ENCODE measurements at regions not wholly inside any gene's neighbourhood (a gene's known extent, or its start where the extent isn't known, plus 50 kb on each side); places are given as distances from the start of the nearest gene placed in this dataset.

DNA sequence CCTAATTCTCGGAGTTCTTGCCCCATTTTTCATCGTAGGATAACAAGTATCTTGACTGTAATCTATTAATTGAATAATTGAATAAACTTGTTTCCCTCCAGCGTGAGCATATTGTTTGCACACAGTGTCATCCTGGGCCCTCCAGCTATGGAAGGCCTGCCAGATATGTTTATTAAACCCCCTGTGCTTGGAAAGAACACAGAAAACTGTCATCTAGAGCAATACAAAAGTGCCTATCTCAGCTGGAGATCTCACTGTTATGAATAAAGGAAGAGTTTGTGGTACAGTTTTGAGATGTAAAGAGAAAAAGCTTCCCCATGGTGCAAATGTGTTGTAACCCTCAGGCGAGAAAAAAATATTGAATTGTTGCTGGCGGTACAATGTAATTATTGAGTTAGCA, 405.9 kb downstream of the SOX2 start:
- TF ChIP-seq, protein P1, sequence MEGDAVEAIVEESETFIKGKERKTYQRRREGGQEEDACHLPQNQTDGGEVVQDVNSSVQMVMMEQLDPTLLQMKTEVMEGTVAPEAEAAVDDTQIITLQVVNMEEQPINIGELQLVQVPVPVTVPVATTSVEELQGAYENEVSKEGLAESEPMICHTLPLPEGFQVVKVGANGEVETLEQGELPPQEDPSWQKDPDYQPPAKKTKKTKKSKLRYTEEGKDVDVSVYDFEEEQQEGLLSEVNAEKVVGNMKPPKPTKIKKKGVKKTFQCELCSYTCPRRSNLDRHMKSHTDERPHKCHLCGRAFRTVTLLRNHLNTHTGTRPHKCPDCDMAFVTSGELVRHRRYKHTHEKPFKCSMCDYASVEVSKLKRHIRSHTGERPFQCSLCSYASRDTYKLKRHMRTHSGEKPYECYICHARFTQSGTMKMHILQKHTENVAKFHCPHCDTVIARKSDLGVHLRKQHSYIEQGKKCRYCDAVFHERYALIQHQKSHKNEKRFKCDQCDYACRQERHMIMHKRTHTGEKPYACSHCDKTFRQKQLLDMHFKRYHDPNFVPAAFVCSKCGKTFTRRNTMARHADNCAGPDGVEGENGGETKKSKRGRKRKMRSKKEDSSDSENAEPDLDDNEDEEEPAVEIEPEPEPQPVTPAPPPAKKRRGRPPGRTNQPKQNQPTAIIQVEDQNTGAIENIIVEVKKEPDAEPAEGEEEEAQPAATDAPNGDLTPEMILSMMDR (IDR thresholded peaks at IDR 0.05), result no peak
- TF ChIP-seq POLR2A (IDR thresholded peaks at IDR 0.05), result no peak
- Histone ChIP-seq H3K9me3 (no peaks in the 10 kb centered on the region), H3K4me3 (no peak overlapping the region), H3K27me3 (no peaks in the 10 kb centered on the region), H3K36me3 (ENCODE audit: low read depth, missing control alignments) (no peaks in the 10 kb centered on the region), H3K27ac (no peak overlapping the region), H3K4me1 (no peaks in the 10 kb centered on the region)
- intact Hi-C loops (cut with DNase I; ENCODE audit: low total_unique reads), result no loop called here
- no peak for DNase-seq
- WGBS, 2 donors, result 91 to 95% methylated on average over 5 of the region's 5 CpGs

DNA sequence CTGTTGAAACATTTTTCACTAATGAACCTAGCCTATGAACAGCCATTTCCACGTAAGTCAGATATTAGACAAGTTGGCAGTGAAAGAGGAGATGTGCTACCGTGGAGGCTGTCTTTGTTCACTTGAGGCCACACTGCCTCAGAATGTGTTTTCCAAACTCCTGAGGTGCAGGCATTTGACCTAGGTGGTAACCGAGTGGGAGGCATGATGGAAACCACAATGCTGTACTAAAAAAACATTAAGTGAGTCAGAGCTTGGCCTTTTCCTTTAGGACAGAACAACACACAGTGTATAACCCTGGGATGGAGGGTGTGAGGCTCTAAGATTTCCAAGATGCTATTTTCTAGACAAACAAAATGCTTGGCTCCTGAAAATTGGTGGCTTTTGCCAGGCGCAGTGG, 406.3 kb downstream of the SOX2 start:
- intact Hi-C loops (cut with DNase I; ENCODE audit: low total_unique reads), result no loop called here
- Histone ChIP-seq H3K36me3 (ENCODE audit: low read depth, missing control alignments) (no peaks in the 10 kb centered on the region), H3K27ac (no peak overlapping the region), H3K27me3 (no peaks in the 10 kb centered on the region), H3K4me3 (no peak overlapping the region), H3K4me1 (no peaks in the 10 kb centered on the region), H3K9me3 (no peaks in the 10 kb centered on the region)
- no peak for TF ChIP-seq POLR2A (IDR thresholded peaks at IDR 0.05)
- TF ChIP-seq, protein P1 (IDR thresholded peaks at IDR 0.05), result no peak
- WGBS, 2 donors, result 81 to 82% methylated on average over 4 of the region's 4 CpGs
- no peak for DNase-seq

DNA sequence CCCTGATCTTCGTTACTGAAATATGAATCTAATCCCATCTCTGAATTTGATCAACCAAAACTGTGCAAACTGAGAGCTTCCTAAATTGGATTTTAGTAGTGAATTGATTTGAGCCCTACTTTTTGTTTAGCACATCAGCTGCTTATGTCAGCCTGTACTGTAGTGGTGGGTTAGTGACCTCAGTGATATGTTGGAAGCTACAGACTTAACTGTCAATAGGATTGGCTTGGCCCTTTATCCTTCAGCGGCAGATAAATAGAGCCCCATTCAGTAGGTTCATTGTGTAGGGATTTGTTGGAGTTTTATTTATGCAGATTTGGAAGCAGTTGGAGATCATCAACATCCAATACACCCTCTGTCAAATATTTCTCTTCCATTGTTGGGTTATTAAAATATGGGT, 409.7 kb downstream of the SOX2 start:
- Histone ChIP-seq H3K4me3 (no peak overlapping the region), H3K27ac (no peak overlapping the region), H3K36me3 (ENCODE audit: low read depth, missing control alignments) (no peaks in the 10 kb centered on the region), H3K27me3 (no peaks in the 10 kb centered on the region), H3K9me3 (no peaks in the 10 kb centered on the region), H3K4me1 (no peaks in the 10 kb centered on the region)
- intact Hi-C loops (cut with DNase I; ENCODE audit: low total_unique reads), result no loop called here
- WGBS, 2 donors, result 70 to 74% methylated on average over 2 of the region's 2 CpGs
- DNase-seq, result no peak
- TF ChIP-seq, protein P1 (IDR thresholded peaks at IDR 0.05), result no peak
- TF ChIP-seq POLR2A (IDR thresholded peaks at IDR 0.05), result no peak

DNA sequence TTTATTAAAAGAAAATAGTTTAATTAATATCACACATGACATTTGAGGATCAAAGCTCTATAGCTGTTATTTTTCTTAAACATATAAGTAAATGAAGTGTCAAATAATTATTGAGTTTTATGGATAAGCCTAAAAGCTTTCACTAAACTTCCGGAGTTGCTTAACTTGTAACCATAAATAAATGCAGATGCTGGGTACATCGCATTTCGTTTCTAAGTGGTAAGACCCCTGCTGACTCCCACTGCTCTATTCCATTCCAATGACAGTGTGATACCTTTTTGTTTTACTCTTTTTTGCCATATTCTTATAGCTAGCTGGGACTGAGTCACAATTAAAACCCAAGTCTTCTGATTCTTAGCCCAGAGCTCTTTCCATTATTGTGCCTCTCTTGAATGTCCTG, 411.1 kb downstream of the SOX2 start:
- no peak for DNase-seq
- no peaks in the 10 kb centered on the region for H3K9me3 ChIP-seq
- H3K36me3 ChIP-seq (ENCODE audit: low read depth, missing control alignments), result no peaks in the 10 kb centered on the region
- no peak for TF ChIP-seq POLR2A (IDR thresholded peaks at IDR 0.05)
- TF ChIP-seq, protein P1 (IDR thresholded peaks at IDR 0.05), result no peak
- H3K27me3 ChIP-seq, result no peaks in the 10 kb centered on the region
- intact Hi-C loops (cut with DNase I; ENCODE audit: low total_unique reads), result no loop called here
- H3K27ac ChIP-seq, result no peak overlapping the region
- H3K4me3 ChIP-seq, result no peak overlapping the region
- WGBS, 2 donors, result 61 to 70% methylated on average over 3 of the region's 3 CpGs
- no peaks in the 10 kb centered on the region for H3K4me1 ChIP-seq

DNA sequence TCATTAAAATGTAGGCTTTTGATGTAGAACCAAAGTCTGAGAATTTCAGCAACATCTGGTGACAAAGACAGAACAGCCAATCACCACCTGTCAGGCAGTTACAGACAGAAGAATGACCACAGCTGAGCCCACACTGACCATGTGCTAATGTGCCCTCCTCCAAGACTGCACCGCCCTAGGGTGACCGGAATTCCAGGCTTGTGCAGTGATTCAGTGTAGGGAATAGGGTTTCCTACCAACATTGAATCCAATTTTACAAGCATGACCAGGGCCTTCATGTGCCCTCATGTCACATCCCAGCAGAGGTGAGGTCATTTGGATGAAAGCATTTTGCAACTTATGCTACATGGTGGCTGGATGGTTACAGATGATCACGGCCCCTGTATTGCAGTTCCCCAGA, 412.5 kb downstream of the SOX2 start:
- 92 to 93% methylated on average over 3 of the region's 3 CpGs for WGBS, 2 donors
- Histone ChIP-seq H3K4me3 (no peak overlapping the region), H3K27me3 (no peaks in the 10 kb centered on the region), H3K9me3 (no peaks in the 10 kb centered on the region), H3K4me1 (no peaks in the 10 kb centered on the region), H3K36me3 (ENCODE audit: low read depth, missing control alignments) (no peaks in the 10 kb centered on the region), H3K27ac (no peak overlapping the region)
- DNase-seq, result no peak
- TF ChIP-seq POLR2A (IDR thresholded peaks at IDR 0.05), result no peak
- intact Hi-C loops (cut with DNase I; ENCODE audit: low total_unique reads), result no loop called here

All from testis (tissue), 2 donors.